ENCODE measurements at regions not wholly inside any gene's neighbourhood (a gene's known extent, or its start where the extent isn't known, plus 50 kb on each side); places are given as distances from the start of the nearest gene placed in this dataset.
"Not testable (repeated sequence)": the region's sequence is repeated elsewhere in the genome, so short reads cannot be mapped to it uniquely, and the experiment has no call there.

DNA sequence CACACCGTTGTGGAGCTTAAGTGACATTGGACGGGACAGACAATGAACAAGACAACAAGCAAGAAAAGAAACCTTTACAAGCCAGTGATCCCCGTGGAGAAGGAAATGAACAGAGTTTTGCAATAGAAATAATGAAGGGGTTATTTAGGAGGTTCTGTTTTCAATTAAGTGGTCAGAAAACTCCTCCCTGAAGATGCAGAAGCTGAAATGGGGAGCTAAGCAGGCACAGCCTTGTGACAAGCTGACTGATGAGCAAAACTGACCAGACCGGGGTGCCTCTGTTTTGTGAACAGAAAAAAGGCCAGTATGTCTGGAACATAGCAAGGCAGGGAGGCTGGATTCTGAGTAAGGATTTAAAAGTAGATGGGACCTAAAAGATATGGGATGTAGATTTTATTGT, 299.8 kb upstream of the POM121L12 start:
- Histone ChIP-seq H3K27me3 (ENCODE audit: insufficient read depth, low read depth, severe bottlenecking) (no peaks in the 10 kb centered on the region), H3K4me3 (ENCODE audit: low read depth, low read length) (no peak overlapping the region), H3K9me3 (ENCODE audit: severe bottlenecking) (no peaks in the 10 kb centered on the region), H3K36me3 (no peaks in the 10 kb centered on the region), H3K27ac (no peak overlapping the region)
- TF ChIP-seq, protein P1, sequence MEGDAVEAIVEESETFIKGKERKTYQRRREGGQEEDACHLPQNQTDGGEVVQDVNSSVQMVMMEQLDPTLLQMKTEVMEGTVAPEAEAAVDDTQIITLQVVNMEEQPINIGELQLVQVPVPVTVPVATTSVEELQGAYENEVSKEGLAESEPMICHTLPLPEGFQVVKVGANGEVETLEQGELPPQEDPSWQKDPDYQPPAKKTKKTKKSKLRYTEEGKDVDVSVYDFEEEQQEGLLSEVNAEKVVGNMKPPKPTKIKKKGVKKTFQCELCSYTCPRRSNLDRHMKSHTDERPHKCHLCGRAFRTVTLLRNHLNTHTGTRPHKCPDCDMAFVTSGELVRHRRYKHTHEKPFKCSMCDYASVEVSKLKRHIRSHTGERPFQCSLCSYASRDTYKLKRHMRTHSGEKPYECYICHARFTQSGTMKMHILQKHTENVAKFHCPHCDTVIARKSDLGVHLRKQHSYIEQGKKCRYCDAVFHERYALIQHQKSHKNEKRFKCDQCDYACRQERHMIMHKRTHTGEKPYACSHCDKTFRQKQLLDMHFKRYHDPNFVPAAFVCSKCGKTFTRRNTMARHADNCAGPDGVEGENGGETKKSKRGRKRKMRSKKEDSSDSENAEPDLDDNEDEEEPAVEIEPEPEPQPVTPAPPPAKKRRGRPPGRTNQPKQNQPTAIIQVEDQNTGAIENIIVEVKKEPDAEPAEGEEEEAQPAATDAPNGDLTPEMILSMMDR (IDR thresholded peaks at IDR 0.05; ENCODE audit: low read depth, low read length): no peak
- DNase-seq: no peak

DNA sequence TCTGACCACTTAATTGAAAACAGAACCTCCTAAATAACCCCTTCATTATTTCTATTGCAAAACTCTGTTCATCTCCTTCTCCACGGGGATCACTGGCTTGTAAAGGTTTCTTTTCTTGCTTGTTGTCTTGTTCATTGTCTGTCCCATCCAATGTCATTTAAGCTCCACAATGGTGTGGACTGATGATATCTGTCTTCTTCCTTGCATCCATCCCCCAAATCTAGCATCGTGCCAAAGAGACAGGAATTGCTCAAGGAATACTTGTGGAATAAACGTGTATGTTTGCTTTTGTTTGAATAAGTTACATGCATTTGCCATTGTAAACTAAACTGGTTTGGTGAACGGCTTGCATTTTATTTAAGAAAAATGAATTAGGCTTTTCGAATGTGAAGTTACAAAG, 306.8 kb upstream of the POM121L12 start:
- not testable (repeated sequence) for H3K36me3 ChIP-seq

DNA sequence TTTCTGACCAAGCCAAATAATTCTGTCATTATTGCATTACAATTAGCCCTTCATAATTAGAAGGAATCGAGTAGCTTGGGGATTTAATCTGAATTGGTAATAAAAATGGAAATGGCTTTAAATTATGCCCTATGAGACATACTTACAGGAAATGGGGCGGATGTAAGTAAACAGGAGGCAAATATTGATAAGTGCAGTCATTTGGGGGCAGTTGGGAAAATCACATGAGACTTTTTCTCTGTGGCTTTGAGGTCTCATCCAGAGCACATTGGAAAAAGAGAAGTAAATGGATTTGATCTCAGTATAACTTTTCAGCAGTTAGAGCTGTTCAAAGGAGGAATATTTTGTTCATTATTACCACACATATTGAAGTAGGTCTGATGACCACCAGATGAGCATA, 307.8 kb upstream of the POM121L12 start:
- TF ChIP-seq, protein P1 (IDR thresholded peaks at IDR 0.05; ENCODE audit: low read depth, low read length): no peak
- Histone ChIP-seq H3K4me3 (ENCODE audit: low read depth, low read length) (no peak overlapping the region), H3K9me3 (ENCODE audit: severe bottlenecking) (no peaks in the 10 kb centered on the region)

More for the DNA sequence above, 306.8 kb upstream of the POM121L12 start:
- not testable (repeated sequence) for H3K9me3 ChIP-seq (ENCODE audit: severe bottlenecking); DNase-seq; H3K27me3 ChIP-seq (ENCODE audit: insufficient read depth, low read depth, severe bottlenecking); H3K27ac ChIP-seq; H3K4me3 ChIP-seq (ENCODE audit: low read depth, low read length)

DNA sequence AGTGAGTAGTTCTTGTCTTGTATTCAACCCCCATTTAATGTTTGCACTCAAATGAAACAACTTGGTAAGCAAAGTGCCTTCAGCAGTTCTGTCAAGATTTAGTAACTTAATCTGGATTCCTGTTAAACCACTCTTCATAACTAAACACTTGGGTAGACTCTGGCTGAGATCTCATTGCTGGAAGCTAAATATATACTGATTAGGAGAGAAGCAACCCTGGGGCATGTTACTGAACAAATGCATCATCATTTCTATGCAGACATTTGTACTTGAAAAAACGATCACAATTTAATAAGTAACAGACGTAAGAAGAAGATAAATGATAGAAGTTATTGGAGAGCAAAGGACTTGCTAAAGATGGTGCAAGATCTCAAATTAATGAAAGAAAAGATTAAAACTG, 308.4 kb upstream of the POM121L12 start:
- no peak overlapping the region for H3K4me3 ChIP-seq (ENCODE audit: low read depth, low read length)
- no peaks in the 10 kb centered on the region for H3K36me3 ChIP-seq
- no peaks in the 10 kb centered on the region for H3K9me3 ChIP-seq (ENCODE audit: severe bottlenecking)
- DNase-seq: no peak
- TF ChIP-seq, protein P1 (IDR thresholded peaks at IDR 0.05; ENCODE audit: low read depth, low read length): no peak
- H3K27ac ChIP-seq: no peak overlapping the region
- no peaks in the 10 kb centered on the region for H3K27me3 ChIP-seq (ENCODE audit: insufficient read depth, low read depth, severe bottlenecking)

More for the DNA sequence above, 307.8 kb upstream of the POM121L12 start:
- Histone ChIP-seq H3K36me3 (no peaks in the 10 kb centered on the region), H3K27me3 (ENCODE audit: insufficient read depth, low read depth, severe bottlenecking) (no peaks in the 10 kb centered on the region), H3K27ac (no peak overlapping the region)
- DNase-seq: no peak

DNA sequence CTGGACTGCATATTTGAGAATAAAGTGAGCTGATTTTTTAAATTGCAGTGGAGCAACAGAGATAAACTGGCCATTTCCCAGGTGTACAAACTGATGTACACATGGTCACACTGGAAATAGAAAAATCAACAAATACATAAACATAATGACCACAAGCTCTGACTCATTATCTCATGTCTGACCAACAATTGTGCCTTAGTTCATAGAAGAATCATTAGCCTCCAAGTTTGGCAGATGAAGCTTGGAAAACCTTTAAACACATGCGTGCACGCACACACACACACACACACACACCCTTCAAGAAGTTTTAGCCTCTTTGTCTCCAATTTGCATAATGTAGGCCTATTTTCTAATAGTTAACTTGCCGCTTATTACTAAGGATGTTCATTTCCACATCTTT, 308.9 kb upstream of the POM121L12 start:
- no peak overlapping the region for H3K27ac ChIP-seq
- DNase-seq: no peak
- no peaks in the 10 kb centered on the region for H3K36me3 ChIP-seq
- no peaks in the 10 kb centered on the region for H3K9me3 ChIP-seq (ENCODE audit: severe bottlenecking)
- no peak overlapping the region for H3K4me3 ChIP-seq (ENCODE audit: low read depth, low read length)
- TF ChIP-seq, protein P1 (IDR thresholded peaks at IDR 0.05; ENCODE audit: low read depth, low read length): no peak
- H3K27me3 ChIP-seq (ENCODE audit: insufficient read depth, low read depth, severe bottlenecking): no peaks in the 10 kb centered on the region

DNA sequence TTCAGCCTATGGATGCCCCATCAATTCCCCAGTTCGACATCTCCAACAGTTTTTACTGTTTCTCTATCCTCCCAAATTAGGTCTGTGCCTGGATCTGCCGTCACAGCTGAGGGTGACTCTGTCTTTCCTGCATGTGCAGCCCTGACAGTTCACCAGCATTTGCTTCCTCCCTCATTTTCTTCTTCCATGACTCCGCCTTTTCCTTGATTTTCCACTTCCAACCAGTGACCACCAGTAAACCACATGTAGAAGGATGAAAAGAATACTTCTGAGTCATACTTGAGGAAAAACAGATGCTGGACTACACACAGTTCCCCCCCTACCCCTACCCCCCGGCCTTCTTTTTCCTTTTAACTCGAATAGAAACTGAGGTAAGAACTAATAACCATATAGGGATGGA, 311.8 kb upstream of the POM121L12 start:
- H3K36me3 ChIP-seq: no peaks in the 10 kb centered on the region
- TF ChIP-seq, protein P1 (IDR thresholded peaks at IDR 0.05; ENCODE audit: low read depth, low read length): no peak
- H3K9me3 ChIP-seq (ENCODE audit: severe bottlenecking): no peaks in the 10 kb centered on the region
- DNase-seq: no peak
- no peaks in the 10 kb centered on the region for H3K27me3 ChIP-seq (ENCODE audit: insufficient read depth, low read depth, severe bottlenecking)
- no peak overlapping the region for H3K4me3 ChIP-seq (ENCODE audit: low read depth, low read length)
- no peak overlapping the region for H3K27ac ChIP-seq

Measured in WERI-Rb-1 (cell line).